ENCODE measurements at regions not wholly inside any gene's neighbourhood (a gene's known extent, or its start where the extent isn't known, plus 50 kb on each side); places are given as distances from the start of the nearest gene placed in this dataset.
"Not testable (repeated sequence)": the region's sequence is repeated elsewhere in the genome, so short reads cannot be mapped to it uniquely, and the experiment has no call there.

DNA sequence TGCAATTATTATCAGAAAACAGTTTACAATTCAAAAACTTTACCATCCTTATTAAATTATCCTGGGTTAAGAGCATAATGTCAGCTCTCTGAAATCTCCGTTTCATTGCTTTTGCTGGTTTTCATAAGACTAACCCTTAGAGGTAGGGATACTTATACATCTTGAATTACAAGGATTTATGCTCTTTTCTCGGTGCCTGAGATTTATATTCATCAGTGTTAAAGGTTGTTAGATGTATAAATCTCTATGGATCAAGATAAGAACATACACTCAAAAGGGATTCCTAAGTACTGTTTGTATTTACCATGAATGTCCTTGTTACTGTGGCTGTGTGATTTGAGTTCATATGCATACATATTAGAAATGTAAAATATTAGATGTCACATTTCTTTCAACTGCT, 684.7 kb downstream of the EFNA5 start:
- no peak for DNase-seq

DNA sequence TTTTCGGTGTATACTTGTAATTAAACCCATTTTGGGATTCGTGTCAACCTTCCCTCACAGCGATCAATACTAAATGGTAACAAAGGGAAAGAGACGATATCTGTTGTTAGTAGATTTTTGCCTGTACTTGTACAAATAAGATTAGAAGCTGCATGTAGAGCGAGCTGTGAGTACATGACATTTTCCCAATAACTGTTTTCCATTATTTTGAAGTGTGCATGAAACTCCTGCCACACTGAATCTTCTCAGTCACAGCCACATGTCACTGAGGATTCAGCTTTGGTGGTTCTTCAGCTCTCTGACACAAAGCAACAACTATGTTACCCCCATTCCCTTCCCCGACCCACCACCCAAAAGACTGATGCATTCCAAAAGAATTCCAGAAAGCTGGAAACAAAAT, 685.6 kb downstream of the EFNA5 start:
- DNase-seq: no peak

DNA sequence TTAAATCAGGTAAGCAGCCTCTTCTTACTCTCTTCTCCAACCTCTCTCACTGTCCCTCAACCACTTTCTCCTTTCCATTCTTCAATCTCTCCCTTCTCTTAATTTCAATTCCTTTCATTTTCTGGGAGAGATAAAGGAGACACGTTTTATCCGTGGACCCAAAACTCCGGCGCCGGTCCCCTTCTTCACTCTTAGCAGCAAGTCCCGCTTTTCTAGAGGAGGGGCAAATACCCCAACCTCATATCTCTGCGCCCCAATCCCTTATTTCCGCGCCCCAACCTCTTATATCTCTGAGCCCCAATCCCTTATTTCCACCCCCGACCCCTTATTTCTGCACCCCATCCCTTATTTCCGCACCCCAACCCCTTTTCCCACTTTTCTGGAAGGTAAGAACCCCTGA, 691.6 kb downstream of the EFNA5 start:
- not testable (repeated sequence) for DNase-seq

DNA sequence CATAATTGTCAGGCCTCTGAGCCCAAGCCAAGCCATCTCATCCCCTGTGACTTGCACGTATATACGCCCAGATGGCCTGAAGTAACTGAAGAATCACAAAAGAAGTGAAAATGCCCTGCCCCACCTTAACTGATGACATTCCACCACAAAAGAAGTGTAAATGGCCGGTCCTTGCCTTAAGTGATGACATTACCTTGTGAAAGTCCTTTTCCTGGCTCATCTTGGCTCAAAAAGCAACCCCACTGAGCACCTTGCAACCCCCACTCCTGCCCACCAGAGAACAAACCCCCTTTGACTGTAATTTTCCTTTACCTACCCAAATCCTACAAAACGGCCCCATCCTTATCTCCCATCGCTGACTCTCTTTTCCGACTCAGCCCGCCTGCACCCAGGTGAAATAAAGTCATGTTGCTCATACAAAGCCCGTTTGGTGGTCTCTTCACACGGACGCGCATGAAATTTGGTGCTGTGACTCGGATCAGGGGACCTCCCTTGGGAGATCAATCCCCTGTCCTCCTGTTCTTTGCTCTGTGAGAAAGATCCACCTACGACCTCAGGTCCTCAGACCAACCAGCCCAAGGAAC, 692.1 kb downstream of the EFNA5 start:
- DNase-seq: not testable (repeated sequence)

DNA sequence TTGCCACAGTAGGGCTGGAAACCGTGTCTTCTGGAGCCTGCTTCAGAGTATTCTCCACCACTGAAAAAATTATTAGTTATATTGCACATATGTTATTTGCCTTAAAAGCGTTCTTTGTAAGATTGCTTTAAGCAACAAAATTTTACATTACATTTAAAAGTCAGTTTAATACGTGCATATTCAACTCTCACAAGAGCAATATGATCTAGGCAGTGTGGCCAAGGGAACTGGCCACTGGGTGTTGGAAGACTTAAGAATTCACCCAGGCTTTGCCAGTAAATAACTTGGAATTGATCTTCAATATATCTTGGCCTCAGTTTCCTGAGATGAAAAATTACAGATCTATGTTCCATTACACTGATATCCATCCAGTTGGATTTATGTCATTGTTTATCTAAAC, 694.4 kb downstream of the EFNA5 start:
- DNase-seq: no peak

DNA sequence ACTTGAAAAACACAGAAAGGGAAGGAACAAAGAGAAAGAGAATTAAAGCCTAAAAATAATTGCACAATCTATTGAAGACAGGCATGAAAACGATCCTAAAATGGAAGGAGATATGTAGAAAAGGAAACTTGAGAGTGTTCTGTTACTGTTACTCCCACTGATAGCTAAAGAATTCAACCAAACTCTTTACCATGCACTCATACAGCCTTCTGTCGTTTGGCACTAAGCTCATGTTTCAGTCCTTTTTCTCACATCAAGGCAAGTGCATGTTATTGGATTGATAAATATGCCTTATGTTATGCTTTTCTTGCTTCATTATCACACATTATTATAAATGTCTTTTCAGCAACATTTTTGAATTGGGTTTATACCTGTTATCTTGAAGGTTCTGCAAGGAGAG, 696.5 kb downstream of the EFNA5 start:
- no peak for DNase-seq

DNA sequence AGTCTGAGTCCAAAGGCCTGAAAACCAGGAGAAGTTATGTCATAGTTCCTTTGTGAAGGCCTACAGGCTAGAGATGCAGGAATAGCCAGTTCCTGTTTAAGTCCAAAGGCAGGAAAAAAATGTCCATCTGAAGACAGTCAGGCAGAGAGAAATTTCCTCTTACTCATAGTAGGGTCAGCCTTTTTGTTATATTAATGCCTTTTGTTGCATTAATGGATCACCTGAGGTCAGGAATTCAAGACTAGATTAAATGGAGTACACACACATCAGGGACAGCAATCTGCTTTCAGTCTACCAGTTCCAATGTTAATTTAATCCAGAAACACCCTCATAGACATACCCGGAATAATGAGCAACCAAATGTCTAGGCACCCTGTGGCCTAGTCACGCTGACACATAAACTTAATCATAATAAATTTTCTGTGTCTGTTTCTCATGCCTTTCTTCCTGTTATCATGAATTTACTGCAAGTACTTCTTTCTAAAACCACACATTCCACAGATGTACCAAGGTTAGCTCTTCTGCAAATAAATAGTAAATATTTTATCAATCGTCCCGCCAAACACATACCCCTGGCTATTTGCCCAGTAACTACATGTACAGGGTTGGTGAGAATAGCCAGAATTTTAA, 703.9 kb downstream of the EFNA5 start:
- no peak for DNase-seq

DNA sequence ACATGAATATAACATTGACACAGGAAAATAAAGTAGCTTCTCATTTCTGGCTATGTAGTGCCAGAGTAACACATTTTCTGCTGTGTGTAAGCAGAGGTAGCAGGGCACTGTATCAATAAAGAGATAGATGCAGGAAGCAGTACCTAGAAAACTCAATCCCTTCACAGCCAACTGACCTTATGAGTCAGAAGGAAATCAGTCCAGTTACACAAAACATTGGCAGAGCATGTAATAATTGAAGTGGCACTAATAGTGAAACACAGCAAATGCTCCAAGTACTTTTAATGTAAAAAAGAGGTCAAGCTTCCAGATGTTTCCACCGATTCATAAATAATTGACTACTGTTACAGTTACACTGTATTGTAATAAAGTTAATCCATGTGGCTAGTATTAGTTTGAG, 706.6 kb downstream of the EFNA5 start:
- DNase-seq: no peak

DNA sequence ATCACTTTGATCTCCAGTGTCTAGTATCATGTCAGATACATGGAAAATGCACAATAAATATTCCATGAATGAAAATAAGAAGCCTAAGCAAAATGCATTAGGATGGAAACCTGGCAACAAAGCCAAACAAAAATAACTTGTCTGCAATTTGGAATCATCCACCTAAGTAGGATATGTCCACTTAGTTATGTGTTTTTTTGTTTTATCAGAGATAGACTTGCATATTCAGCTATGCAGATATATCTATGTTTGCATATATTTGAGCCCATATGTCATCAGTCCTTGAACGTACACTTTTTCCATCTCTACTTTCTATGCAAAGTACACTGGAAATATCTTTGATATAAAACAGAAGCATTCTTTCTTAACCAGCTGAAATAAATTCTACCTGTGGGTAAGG, 707.1 kb downstream of the EFNA5 start:
- no peak for DNase-seq

DNA sequence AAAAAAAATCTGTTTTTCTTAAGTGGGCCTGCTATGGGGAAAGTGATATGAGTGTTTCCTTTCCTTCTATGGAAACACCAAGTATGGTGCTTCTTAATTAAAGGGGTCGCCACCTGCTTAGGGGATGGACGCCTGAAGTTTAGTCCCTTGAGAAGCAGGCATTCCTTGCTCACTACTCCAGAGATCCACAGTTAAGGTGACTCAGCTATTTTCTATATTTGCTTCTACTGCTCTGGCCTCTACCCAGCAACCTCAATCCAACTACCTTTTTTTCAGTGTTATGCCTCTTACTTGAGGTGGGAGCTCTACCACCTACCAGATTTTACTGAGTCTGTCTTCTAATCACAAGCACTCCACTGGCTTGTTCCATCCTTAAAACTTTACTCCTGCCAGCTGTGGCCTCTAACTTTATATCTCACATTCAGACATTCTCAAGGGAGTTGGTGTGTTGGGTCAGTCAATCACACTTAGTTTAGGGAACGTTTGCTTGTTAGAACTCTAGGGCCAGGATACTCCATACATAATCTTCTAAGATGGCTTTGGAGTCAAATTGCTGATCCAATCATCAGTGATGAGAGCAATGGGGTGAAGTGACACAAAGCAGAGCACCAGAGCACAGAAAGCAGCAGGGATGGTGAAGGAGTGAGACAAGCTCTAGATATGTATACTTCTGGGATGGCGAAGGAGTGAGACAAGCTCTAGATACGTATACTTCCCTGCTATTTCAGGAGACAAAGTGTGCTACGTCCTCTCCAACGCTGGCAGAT, 708.1 kb downstream of the EFNA5 start:
- no peak for DNase-seq

DNA sequence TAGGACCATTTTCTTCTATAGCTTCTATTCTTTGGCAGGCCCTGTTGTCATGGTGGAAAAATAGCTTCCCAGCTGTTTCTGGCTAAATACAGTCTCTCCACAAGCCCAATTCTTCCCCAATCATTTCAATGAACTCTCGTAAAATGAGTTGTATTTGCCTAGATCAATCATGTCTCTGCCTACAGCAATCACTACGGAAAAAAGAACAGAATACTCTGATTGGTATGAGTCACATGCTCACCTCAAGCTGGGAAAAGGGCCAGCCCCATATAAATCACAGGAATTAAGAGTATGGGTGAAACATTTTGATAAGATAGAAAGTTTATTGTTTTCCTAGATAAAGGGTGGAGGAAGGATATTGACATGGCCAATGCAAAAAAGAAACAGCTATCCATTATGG, 711.4 kb downstream of the EFNA5 start:
- no peak for DNase-seq

DNA sequence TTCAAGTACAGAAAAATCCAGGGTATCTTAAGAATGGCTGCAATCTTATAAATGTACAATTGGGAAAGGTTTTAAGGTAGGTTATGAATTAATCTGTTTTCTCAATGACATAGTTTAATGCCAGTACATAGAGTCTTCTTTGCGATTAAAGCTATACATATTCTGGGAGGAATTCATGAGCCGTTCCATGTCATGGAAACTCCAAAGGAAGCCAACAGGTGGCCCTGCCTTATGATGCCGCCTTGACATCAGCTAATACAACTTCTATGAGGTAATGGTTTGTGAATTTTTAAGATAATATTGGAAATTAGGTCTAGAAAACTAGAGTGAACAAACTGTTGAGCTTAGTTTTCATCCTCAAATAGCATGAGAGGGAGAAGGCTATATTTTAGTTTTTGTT, 713.4 kb downstream of the EFNA5 start:
- DNase-seq: peak in 2 of 3 donors; percentile 7 to 21

DNA sequence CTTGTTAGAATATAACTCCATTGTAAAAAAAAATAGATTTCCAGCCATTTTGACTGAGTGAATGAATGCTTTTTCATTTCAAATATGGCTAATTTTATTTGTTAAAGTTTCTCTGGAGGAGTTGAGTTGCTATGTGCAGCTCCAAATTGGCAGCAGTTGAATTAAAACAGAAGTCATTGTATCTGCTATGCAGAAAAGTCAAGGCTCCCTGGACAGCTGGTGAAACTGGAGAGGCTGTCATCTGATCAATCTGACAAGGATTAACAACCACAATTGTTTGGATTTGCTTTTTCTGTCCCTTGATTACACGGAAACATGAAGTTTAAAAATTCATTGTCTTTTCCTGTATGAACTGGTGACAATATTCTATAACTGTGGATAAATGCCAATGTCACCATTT, 713.9 kb downstream of the EFNA5 start:
- peak; percentile 6 to 34 (median 17) for DNase-seq

DNA sequence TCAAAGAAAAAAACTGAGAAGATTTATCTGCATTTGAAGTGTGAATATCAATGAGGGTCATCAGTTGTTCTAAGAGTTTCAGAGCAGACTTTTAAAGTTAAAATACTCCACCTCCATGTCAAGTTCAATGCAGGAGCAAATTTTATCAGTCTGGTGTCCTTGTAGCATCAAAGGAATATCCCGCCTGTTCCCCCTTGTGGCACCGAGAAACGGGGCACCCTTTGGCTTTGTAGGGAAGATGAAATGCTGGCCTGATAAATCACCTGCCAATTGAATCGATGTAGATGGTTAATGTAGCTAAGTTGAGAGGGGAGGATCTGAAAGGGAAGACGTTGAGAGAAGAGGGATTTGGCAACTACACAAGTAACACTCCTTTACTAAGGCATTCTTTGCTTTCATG, 714.5 kb downstream of the EFNA5 start:
- no peak for DNase-seq

DNA sequence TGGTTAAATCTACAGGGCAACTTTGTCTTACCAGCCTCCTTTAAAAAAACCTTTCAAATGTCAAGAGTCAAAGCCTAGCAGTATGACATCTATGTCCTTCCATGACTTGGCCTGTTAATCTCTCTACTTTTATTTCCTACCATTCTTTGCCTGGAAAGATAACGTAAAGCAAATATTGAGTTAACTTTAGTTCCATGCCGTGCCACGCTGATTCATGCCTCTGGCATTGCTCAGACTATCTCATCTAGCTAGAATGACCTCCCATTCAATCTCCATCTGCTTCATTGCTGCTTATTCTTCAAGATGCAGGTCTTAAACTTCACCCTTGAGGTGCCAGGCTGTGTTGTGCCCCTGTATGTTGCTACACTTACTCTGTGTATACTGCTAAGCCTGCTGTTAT, 729.8 kb downstream of the EFNA5 start:
- DNase-seq: no peak

DNA sequence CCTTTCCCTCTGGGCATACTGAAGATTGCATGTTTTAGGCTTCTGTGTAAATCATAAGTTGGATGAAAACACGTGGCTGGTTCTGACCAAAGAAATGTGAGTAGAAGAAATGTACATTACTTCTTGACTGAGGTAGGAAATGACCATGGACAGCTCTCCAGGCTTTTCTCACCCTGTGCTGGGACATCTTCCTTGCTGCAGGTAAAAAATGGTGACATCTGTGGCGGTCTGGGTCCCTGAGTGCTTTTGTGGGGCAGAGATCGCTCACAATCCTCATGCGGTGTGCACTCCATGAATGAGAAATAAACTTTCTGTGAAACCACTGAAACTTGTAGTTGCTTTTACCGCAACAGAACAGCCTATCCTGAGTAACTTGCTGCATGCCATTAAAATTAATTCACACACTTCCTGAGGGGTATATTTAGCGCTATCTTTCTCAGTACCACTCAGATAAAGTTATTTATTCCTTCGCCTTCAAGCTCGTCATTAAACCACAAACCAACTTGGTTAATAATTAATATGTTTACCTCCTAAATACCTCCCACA, 730.4 kb downstream of the EFNA5 start:
- DNase-seq: no peak

DNA sequence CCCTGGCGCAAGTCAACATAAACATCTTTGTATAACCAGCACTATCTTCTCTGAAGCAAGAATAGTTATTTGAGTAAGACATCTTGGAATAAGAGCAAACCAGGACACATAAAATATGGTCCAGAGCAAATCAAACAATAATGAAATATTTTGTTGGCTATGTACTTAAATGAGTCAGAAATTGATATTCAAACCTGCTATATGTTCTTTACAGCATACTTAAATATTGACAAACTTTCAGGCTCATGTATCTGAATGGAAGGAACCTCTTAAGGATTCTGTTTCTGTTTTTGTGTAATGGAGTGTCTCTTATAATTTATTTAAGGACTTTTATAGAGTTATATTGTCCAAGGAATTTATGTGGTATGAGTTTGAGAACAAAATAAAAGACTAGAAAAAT, 747.3 kb downstream of the EFNA5 start:
- DNase-seq: no peak

DNA sequence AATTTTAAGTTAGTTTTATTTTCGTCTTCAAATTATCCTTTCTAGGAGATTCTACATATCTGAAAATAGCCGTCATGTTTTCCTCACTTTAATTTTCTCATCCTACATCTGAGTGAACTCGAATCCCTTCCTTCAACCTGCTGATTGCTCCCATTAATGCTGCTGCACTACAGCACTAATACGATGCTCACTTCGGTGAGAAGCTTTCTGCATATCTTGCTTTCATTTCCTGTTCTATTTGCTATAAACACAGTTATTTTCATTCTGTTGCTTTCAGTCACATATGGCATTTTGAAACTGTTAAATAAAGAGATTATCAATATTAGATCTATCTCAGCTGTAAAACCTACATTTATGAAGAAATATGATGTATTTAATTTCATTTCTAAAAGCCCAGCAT, 749.2 kb downstream of the EFNA5 start:
- DNase-seq: no peak

DNA sequence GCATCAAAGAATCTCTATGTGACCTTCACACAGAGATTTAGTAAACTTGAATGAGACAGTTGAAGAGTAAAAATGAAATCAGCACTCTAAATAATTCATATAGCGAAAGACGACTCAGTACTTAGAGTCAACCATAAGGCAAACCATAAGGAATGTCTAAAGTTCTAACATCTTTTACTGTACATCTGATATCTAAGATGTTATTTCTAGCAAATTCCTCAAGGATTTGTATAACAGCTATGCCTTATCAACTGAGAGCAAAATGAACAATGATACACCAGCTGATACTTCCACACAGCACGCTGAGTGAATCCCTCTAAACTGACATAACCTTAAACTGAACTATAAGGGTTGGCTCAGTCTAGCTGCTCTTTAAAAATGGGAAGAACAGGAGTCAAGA, 760.3 kb downstream of the EFNA5 start:
- no peak for DNase-seq

DNA sequence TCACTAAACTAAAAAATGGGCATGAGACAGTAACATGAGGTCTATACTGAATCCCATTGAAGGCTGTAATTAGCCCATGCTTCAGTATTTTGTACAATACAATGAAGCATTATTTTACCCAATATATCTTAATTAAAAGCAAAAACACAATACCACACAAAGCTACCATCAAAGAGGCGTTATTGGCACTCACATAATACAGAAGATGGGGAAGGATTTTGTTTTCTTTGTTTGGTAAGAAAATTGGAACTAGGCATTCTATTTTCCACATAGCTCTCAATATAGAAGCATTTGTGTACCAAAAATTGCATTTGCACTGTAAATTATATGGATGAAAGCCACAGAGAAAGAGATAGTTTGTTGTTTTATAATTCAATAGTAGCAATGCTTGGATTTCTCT, 761.0 kb downstream of the EFNA5 start:
- DNase-seq: no peak

DNA sequence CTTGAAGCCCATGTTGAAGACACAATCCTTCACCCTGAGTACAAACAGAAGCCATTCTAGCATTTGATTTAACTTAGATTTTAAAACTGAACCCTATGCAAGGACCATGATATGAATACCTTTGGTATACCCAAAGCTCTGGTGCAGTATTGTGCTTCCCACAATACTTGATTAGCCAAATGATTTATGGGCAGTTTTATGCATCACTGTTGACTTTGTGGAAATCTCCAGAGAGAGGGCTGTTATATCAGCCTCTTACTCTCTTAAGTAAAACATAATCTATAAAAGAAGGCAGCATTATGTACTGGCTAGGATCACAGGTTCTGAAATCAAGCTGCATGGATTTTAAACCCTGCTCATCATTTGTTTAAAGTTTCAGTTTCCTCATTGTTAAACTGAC, 762.8 kb downstream of the EFNA5 start:
- DNase-seq: no peak

DNA sequence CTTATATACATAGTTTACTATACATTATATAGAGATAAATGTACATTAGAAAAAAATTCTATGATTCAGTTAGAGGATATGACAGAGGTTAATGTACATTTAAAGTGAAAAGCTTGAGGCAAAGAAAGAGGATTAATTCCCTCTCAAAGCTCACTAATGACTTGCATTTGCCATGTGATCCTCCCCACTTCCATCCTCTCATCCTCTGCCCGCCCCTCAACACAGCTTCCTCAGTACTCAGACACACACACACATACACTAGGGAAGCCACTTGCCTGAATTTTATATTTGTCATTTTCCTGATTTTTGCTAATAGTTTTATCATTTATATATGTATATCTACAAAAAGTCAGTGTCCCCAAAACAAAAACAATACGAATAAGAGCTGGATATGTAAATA, 764.5 kb downstream of the EFNA5 start:
- DNase-seq: no peak

DNA sequence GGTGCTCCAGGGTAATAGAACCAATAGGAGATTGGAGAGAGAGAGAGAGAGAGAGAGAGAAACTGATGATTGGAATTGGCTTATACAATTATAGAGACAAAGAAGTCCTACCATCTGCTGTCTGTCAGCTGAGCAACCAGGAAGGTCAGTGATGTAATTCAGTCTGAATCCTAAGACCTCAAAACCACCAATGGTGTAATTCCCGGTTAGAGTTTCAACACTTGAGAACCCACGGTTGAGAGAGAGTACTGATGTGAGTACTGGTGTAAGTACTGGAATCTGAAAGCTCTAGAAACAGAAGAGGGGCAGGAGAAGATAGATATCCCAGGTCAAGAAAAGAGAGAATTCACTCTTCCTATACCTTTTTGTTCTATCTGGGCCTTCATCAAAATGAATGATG, 775.8 kb downstream of the EFNA5 start:
- DNase-seq: peak in 1 of 3 donors; percentile 5
